MM.1S (cell line): ENCODE measurements at regions not wholly inside any gene's neighbourhood (a gene's known extent, or its start where the extent isn't known, plus 50 kb on each side); places are given as distances from the start of the nearest gene placed in this dataset.

Experiments
- DNase-seq: peaks from one replicate; pipeline ENCODE4 v3.0.0-alpha.2; 2015
- H2AFZ ChIP-seq: fragments of 300-600 bp; sonication (generic); 2 replicates; pipeline ENCODE4 v1.6.0; 2016; ENCODE audit warnings: antibody characterized with exemption, low read length
- H3F3A ChIP-seq: fragments of 300-600 bp; sonication (generic); 2 replicates; pipeline ENCODE4 v1.6.1; 2016; ENCODE audit warnings: mild to moderate bottlenecking, antibody characterized with exemption, low read length, moderate library complexity, mixed read lengths; ENCODE audit not compliant: insufficient read depth
- H3K27ac ChIP-seq: fragments of 300-600 bp; sonication (generic); 2 replicates; pipeline ENCODE4 v1.5.1; 2016; ENCODE audit warnings: mild to moderate bottlenecking, low read length
- H3K27me3 ChIP-seq: fragments of 300-600 bp; sonication (generic); replicated peaks from 2 replicates; pipeline ENCODE4 v1.6.0; 2016; ENCODE audit warnings: low read length; ENCODE audit not compliant: insufficient read depth
- H3K36me3 ChIP-seq: fragments of 300-600 bp; sonication (generic); replicated peaks from 2 replicates; pipeline ENCODE4 v1.6.1; 2016; ENCODE audit warnings: mild to moderate bottlenecking, low read length, mixed read lengths; ENCODE audit not compliant: insufficient read depth
- H3K4me1 ChIP-seq: fragments of 300-600 bp; sonication (generic); 2 replicates; pipeline ENCODE4 v1.6.1; 2016; ENCODE audit warnings: low read length, mixed read lengths
- H3K4me2 ChIP-seq: fragments of 300-600 bp; sonication (generic); 2 replicates; pipeline ENCODE4 v1.6.0; 2016; ENCODE audit warnings: low read depth, low read length
- H3K4me3 ChIP-seq: fragments of 300-600 bp; sonication (generic); 2 replicates; pipeline ENCODE4 v1.5.1; 2016; ENCODE audit warnings: low read length, mixed read lengths
- H3K79me2 ChIP-seq: fragments of 300-600 bp; sonication (generic); 2 replicates; pipeline ENCODE4 v1.6.1; 2016; ENCODE audit warnings: mixed run types, low read length, mixed read lengths
- H3K9ac ChIP-seq: fragments of 300-600 bp; sonication (generic); 2 replicates; pipeline ENCODE4 v1.6.1; 2016; ENCODE audit warnings: low read length, mixed read lengths
- H3K9me2 ChIP-seq: fragments of 300-600 bp; sonication (generic); replicated peaks from 2 replicates; pipeline ENCODE4 v1.6.1; 2016; ENCODE audit warnings: mild to moderate bottlenecking, low read length, mixed read lengths; ENCODE audit not compliant: insufficient read depth
- H3K9me3 ChIP-seq: fragments of 300-600 bp; sonication (generic); replicated peaks from 2 replicates; pipeline ENCODE4 v1.6.1; 2016; ENCODE audit warnings: mild to moderate bottlenecking, low read length, mixed read lengths; ENCODE audit not compliant: insufficient read depth
- H4K20me1 ChIP-seq: fragments of 300-600 bp; sonication (generic); 2 replicates; pipeline ENCODE4 v1.6.1; 2016; ENCODE audit warnings: mild to moderate bottlenecking, low read length, moderate library complexity, mixed read lengths; ENCODE audit not compliant: insufficient read depth
- CTCF ChIP-seq: fragments of 300-600 bp; sonication (generic); IDR thresholded peaks from 2 replicates; pipeline ENCODE4 v1.5.1; 2016; ENCODE audit warnings: antibody characterized with exemption, low read length, mixed read lengths
- EZH2 ChIP-seq: fragments of 300-600 bp; sonication (generic); optimal IDR thresholded peaks from 2 replicates; pipeline ENCODE3; 2017; ENCODE audit warnings: low read depth, mild to moderate bottlenecking, antibody characterized with exemption, low read length, mixed read lengths
- EZH2phosphoT487 ChIP-seq: fragments of 300-600 bp; sonication (generic); IDR thresholded peaks from 2 replicates; pipeline ENCODE4 v1.6.1; 2018; ENCODE audit warnings: antibody characterized with exemption, low read length

GRCh38 chr14:58705066-58705465, 67.3 kb downstream of the DACT1 start:
- H3K36me3 ChIP-seq: no peaks in the 10 kb centered on the region
- H4K20me1 ChIP-seq: no peaks in the 10 kb centered on the region
- H3K27ac ChIP-seq: no peak overlapping the region
- H3K9me2 ChIP-seq: no peaks in the 10 kb centered on the region
- H3K4me1 ChIP-seq: no peaks in the 10 kb centered on the region
- H3K4me2 ChIP-seq: no peak overlapping the region
- no peak overlapping the region for H3K4me3 ChIP-seq
- no peak overlapping the region for H3K9ac ChIP-seq
- no peak for DNase-seq
- no peaks in the 10 kb centered on the region for H3K79me2 ChIP-seq
- H3K27me3 ChIP-seq: no peaks in the 10 kb centered on the region
- H2AFZ ChIP-seq: no peak overlapping the region
- H3F3A ChIP-seq: no peaks in the 10 kb centered on the region
- TF ChIP-seq EZH2phosphoT487: no peak
- H3K9me3 ChIP-seq: no peaks in the 10 kb centered on the region

- no peak overlapping the region for H3K4me2 ChIP-seq
- no peaks in the 10 kb centered on the region for H3K9me2 ChIP-seq
- no peak overlapping the region for H3K27ac ChIP-seq
- H4K20me1 ChIP-seq: no peaks in the 10 kb centered on the region
- no peak for DNase-seq
- TF ChIP-seq CTCF: no peak
- no peak for TF ChIP-seq EZH2phosphoT487
- TF ChIP-seq EZH2: no peak
- H3K4me1 ChIP-seq: no peaks in the 10 kb centered on the region
- no peak overlapping the region for H3K9ac ChIP-seq
- H3K4me3 ChIP-seq: no peak overlapping the region
- H2AFZ ChIP-seq: no peak overlapping the region
- no peaks in the 10 kb centered on the region for H3F3A ChIP-seq
- no peaks in the 10 kb centered on the region for H3K36me3 ChIP-seq
- no peaks in the 10 kb centered on the region for H3K9me3 ChIP-seq
- H3K79me2 ChIP-seq: no peaks in the 10 kb centered on the region
- H3K27me3 ChIP-seq: no peaks in the 10 kb centered on the region
These were observed 70.2 kb downstream of the DACT1 start for GRCh38 chr14:58707949-58708348.

- Histone ChIP-seq H4K20me1 (no peaks in the 10 kb centered on the region), H3K4me1 (no peaks in the 10 kb centered on the region), H2AFZ (no peak overlapping the region), H3K9ac (no peak overlapping the region), H3K9me3 (no peaks in the 10 kb centered on the region), H3K4me2 (no peak overlapping the region), H3F3A (no peaks in the 10 kb centered on the region), H3K4me3 (no peak overlapping the region), H3K79me2 (no peaks in the 10 kb centered on the region), H3K36me3 (no peaks in the 10 kb centered on the region), H3K27me3 (no peaks in the 10 kb centered on the region), H3K9me2 (no peaks in the 10 kb centered on the region), H3K27ac (no peak overlapping the region)
- DNase-seq: no peak
- TF ChIP-seq EZH2phosphoT487 (no peak), EZH2 (no peak), CTCF (no peak)
These were observed 72.2 kb downstream of the DACT1 start for GRCh38 chr14:58709949-58710348.

- Histone ChIP-seq H3K79me2 (no peaks in the 10 kb centered on the region), H3K9ac (no peak overlapping the region), H3K36me3 (no peaks in the 10 kb centered on the region), H3K4me1 (no peaks in the 10 kb centered on the region), H3F3A (no peaks in the 10 kb centered on the region), H3K27ac (no peak overlapping the region), H3K27me3 (no peaks in the 10 kb centered on the region), H4K20me1 (no peaks in the 10 kb centered on the region), H3K4me3 (no peak overlapping the region), H2AFZ (no peak overlapping the region), H3K4me2 (no peak overlapping the region), H3K9me3 (no peaks in the 10 kb centered on the region), H3K9me2 (no peaks in the 10 kb centered on the region)
- DNase-seq: no peak
- TF ChIP-seq CTCF: no peak
- TF ChIP-seq EZH2phosphoT487: no peak
- no peak for TF ChIP-seq EZH2
These were observed 73.6 kb downstream of the DACT1 start for GRCh38 chr14:58711382-58711781.
